ENCODE measurements at regions not wholly inside any gene's neighbourhood (a gene's known extent, or its start where the extent isn't known, plus 50 kb on each side); places are given as distances from the start of the nearest gene placed in this dataset.

DNA sequence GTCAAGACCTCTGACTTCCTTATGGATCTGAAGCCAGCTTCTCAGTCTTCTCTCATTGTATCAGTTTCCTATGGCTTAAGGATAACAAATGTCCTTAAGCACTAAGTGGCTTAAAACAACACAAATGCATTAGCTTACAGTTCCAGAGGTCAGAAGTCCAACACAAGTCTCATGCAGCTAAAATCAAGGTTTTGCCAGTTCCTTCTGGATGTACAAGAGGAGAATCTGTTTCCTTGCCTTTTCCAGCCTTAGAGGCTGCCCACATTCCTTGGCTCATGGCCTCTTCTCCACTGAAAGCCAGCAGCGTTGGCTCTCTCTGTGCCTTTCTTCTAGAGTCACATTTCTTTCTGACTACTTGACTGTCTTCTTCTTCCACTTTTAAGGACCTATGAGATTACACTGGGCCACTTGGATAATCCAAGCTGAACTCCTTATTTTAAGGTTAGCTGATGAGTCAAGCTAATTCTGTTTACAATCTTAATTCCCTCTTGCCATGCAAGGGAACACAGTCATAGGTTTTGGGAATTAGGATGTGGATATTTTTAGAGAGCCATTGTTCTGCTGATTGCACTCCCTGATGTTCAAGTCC is 179.0 kb downstream of the BCAS1 start:
- H3K9me3 ChIP-seq (ENCODE audit: control insufficient read depth in 2 of 3, insufficient read depth in 1 of 3, low read length in 3 of 3): no peaks in the 10 kb centered on the region
- H3K36me3 ChIP-seq (ENCODE audit: control insufficient read depth in 2 of 3, insufficient read depth in 3 of 3, low read length in 3 of 3): no peaks in the 10 kb centered on the region
- no peak overlapping the region for H3K27ac ChIP-seq (ENCODE audit: low read depth in 2 of 2, low read length in 2 of 2)
- H3K9ac ChIP-seq (ENCODE audit: low read length in 3 of 3): no peak overlapping the region
- DNase-seq: no peak
- intact Hi-C loops (cut with DNase I): no loop called here
- FAIRE-seq: no peak
- H3K27me3 ChIP-seq (ENCODE audit: control insufficient read depth, insufficient read depth, low read length): no peaks in the 10 kb centered on the region
- no peak overlapping the region for H3K4me3 ChIP-seq (ENCODE audit: low read length in 3 of 3)
- TF ChIP-seq, protein P1, sequence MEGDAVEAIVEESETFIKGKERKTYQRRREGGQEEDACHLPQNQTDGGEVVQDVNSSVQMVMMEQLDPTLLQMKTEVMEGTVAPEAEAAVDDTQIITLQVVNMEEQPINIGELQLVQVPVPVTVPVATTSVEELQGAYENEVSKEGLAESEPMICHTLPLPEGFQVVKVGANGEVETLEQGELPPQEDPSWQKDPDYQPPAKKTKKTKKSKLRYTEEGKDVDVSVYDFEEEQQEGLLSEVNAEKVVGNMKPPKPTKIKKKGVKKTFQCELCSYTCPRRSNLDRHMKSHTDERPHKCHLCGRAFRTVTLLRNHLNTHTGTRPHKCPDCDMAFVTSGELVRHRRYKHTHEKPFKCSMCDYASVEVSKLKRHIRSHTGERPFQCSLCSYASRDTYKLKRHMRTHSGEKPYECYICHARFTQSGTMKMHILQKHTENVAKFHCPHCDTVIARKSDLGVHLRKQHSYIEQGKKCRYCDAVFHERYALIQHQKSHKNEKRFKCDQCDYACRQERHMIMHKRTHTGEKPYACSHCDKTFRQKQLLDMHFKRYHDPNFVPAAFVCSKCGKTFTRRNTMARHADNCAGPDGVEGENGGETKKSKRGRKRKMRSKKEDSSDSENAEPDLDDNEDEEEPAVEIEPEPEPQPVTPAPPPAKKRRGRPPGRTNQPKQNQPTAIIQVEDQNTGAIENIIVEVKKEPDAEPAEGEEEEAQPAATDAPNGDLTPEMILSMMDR (IDR thresholded peaks at IDR 0.05; ENCODE audit: borderline replicate concordance, extremely low read depth, insufficient read depth): no peak
- peaks cover 0 to 2% (median 0%) of the 10 kb centered on the region in 3 donors for H3K4me1 ChIP-seq (ENCODE audit: control insufficient read depth in 2 of 3, insufficient read depth in 2 of 3, low read depth in 1 of 3, low read length in 3 of 3)

DNA sequence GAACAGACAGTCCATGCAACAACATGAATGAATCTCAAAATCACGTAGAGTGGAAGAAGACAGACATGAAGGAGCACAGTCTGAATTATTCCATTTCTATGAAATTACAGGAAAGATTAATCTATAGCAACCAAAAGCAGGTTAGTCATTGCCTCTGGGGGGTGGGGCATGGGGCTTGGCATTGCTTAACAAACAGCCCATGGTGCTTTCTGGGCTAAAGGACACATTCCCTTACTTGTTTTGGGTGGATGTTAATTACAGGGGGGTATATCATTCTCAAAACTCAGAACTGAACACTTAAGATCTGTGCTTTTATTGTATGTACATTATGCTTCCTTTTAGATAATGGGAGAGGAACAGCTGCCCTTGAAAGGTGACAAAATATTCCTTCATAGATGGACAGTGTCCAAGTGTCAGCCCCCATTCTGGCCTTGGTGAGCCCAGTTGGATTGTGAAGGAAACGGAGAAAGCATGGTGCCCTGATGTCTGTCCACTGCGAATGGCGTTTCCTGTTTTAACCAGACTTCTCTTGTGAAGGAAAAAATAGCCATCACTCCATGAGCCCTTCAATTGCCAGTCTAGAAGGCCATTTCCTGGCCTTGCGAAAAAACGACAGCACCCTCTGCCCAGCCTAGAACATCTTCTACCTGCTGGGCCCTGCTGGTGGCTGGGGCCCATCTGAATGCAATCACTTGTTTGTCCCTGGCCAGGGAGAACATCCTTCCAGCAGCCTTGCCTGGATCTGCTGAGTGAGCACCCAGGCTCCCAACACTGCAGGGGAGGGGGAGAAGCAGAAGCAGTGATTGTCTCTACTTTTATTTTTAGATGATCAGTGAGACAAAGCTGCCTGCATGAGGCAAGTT is 179.7 kb downstream of the BCAS1 start:
- TF ChIP-seq, protein P1 (IDR thresholded peaks at IDR 0.05; ENCODE audit: borderline replicate concordance, extremely low read depth, insufficient read depth): no peak
- Histone ChIP-seq H3K27ac (ENCODE audit: low read depth in 2 of 2, low read length in 2 of 2) (no peak overlapping the region), H3K9ac (ENCODE audit: low read length in 3 of 3) (no peak overlapping the region), H3K4me1 (ENCODE audit: control insufficient read depth in 2 of 3, insufficient read depth in 2 of 3, low read depth in 1 of 3, low read length in 3 of 3) (peaks cover 0 to 2% (median 0%) of the 10 kb centered on the region in 3 donors), H3K9me3 (ENCODE audit: control insufficient read depth in 2 of 3, insufficient read depth in 1 of 3, low read length in 3 of 3) (no peaks in the 10 kb centered on the region), H3K27me3 (ENCODE audit: control insufficient read depth, insufficient read depth, low read length) (no peaks in the 10 kb centered on the region), H3K4me3 (ENCODE audit: low read length in 3 of 3) (no peak overlapping the region), H3K36me3 (ENCODE audit: control insufficient read depth in 2 of 3, insufficient read depth in 3 of 3, low read length in 3 of 3) (no peaks in the 10 kb centered on the region)
- DNase-seq (no peak), FAIRE-seq (no peak)
- intact Hi-C loops (cut with DNase I): no loop called here

DNA sequence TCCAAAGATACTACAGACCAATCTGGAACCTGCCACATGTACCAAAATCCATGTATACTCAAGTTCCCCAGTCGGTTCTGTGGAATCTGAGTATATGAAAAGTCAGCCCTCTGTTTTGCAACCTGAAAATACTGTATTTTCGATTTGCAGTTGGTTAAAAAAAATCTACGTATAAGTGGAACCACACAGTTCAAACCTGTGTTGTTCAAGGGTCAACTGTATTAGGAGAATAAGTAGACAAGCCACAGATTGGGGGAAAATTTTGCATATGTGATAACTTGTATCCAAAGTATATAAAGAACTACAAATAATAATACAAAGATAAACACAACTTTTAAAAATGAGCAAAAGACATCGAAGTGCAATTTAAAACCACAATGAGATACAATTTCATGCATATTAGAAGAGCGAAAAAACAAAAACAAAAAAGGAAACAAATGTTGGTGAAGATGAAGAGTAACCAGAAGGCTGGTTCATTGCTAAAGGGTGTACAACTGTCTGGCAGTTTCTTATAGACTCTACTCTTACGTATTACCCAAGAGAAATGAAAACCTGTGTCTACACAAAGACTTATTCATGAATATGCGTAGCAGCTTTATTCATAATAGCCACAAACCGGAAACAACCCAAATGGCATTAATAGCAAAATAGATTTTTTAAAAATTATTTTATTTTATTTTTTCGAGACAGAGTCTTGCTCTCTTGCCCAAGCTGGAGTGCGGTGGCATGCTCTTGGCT is 180.8 kb downstream of the BCAS1 start:
- Histone ChIP-seq H3K27ac (ENCODE audit: low read depth in 2 of 2, low read length in 2 of 2) (no peak overlapping the region), H3K4me3 (ENCODE audit: low read length in 3 of 3) (no peak overlapping the region), H3K9me3 (ENCODE audit: control insufficient read depth in 2 of 3, insufficient read depth in 1 of 3, low read length in 3 of 3) (no peaks in the 10 kb centered on the region), H3K9ac (ENCODE audit: low read length in 3 of 3) (no peak overlapping the region), H3K4me1 (ENCODE audit: control insufficient read depth in 2 of 3, insufficient read depth in 2 of 3, low read depth in 1 of 3, low read length in 3 of 3) (peaks cover 0 to 2% (median 0%) of the 10 kb centered on the region in 3 donors), H3K36me3 (ENCODE audit: control insufficient read depth in 2 of 3, insufficient read depth in 3 of 3, low read length in 3 of 3) (no peaks in the 10 kb centered on the region), H3K27me3 (ENCODE audit: control insufficient read depth, insufficient read depth, low read length) (no peaks in the 10 kb centered on the region)
- TF ChIP-seq, protein P1 (IDR thresholded peaks at IDR 0.05; ENCODE audit: borderline replicate concordance, extremely low read depth, insufficient read depth): no peak
- DNase-seq: no peak
- FAIRE-seq: no peak
- intact Hi-C loops (cut with DNase I): no loop called here

Measured in kidney (tissue), 13 donors.